NCI-H2227 (cell line): ENCODE measurements at regions not wholly inside any gene's neighbourhood (a gene's known extent, or its start where the extent isn't known, plus 50 kb on each side); places are given as distances from the start of the nearest gene placed in this dataset.

ENCODE experiments used
- DNase-seq: peaks from one replicate; lab custom pipeline; 2025; ENCODE audit not compliant: unreplicated experiment; lab: John Stamatoyannopoulos, UW

DNA sequence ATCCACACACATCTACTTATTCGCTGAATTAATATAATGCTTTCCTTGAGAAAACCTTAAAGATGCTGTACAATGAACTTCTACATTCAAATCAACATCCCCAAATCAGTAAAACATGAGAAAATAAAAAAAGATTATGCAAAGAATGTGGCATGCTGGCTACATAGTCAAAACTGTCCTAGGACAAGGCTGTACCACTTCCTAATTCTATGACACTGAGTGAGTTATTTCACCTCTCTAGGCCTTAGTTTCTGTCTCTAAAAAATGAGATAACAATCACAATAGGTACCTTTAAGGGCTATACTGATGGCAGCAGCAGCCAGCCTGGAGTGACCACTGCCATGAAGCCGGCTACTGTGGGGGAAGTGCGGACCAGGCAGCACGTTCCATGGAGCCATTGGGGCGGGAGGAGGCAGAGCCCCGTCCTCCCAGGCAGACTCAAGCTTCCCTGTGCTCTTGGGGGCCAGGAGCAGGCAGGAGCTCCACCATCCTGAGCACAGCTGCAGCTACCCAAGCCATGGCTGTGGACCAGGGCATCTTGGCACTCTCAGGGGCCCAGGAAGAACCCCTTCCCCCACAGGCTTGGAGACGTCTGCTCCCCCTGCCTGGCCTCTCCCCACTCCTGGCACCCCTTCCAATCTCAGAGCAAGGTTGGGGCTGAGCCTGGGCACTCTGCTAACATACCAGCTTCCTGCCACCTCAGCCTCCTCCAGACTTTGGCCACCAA, 110.2 kb downstream of the ELAPOR2 start:
- DNase-seq: no peak

DNA sequence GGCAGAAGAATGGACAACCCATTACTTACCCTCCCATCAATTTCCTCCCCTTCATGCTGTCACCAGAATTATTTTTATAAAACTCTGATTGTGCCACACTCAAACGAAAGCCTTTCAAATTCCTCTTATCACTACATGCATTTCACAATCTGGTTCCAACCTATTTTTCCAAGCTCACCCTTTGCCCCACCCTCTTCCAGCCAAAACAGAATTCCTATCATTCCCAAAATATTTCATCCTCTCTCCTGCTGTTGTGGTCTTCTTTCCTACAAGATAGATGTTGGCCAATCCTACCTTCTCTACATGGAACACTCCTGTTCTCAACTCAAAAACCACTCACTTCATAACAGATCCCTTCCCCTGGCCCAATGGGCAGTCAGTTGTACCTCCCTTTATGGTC, 111.5 kb downstream of the ELAPOR2 start:
- DNase-seq: no peak

DNA sequence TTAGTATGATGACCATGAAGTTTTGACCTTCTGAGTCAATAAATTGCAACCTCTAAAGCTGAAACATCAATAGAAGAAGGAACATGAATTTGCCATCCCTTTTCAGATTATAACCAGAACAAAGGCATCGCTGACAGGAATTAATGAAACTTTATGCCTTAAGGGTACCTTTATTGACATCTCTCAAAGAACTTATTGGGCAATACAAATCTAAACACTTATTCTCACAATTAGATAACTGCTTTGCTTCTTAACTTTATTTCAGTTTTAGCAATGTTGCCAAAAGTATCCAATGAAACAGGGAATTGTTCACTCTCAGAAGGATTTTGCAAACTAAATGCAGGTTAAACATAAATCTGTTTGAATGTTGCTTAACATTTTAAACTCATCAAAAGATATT, 116.0 kb downstream of the ELAPOR2 start:
- DNase-seq: no peak

DNA sequence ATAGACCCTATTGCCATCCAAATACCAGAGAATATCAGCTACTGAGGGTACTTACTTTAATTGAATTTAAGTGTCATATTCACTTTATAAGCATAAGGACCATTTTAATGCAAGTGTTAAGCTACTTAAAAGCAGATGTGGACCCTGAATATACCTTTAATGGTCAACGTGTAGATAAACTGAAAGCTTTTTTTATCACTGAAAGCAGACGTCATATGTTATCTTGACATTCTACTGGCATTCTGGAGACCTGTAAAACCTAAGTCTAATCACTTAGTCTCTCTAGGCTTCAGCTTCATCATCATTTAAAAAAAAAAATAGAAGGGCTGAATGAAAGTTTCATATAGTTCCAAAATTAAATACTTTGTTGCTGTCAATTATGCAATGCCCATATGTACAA, 116.5 kb downstream of the ELAPOR2 start:
- no peak for DNase-seq

DNA sequence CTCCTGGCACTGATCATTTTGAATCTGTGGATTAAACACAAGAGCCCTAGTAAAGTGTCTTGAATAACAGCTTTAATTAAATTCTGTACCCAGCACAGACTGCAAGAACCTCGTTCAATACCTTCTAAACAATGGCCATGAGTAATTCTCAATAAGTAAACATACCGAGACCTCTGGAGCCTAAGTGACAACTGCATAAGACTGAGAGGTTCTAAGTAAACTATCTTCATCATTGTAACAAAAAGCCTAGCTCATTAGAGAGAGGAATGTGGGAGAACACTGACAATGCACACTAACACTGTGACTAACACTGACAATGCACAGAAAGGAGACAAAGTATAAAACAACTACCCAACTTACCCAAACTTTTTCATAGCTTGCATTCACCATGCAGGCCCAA, 117.4 kb downstream of the ELAPOR2 start:
- DNase-seq: no peak

DNA sequence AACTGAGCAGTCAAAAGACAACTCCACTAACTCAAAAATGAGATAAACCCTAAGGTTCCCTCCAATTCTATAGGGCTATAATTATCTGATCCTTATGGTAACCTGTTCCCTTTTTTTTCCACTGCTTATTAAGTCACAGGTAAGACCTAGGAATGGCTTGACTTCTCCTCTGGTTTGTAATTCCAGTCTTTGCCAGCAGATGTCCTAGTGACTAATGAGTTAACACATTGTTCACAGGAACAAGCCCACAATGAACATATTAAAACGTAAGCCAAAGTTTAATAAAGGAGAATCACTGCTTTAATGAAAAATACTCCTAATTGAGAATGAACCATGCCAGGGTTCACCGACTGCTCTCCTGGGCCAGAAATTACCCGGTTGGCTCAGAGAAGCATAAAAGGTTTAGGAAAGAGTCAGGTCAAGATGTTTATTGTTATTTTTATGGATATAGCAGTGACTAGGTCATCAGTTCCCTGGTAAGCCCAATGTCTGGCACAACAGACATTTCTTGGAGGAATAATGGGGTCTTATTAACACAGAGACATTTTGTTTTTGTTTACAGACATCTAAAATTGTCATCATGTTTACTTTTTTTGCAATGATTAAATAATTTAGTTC, 120.1 kb downstream of the ELAPOR2 start:
- peak; percentile 84 for DNase-seq

DNA sequence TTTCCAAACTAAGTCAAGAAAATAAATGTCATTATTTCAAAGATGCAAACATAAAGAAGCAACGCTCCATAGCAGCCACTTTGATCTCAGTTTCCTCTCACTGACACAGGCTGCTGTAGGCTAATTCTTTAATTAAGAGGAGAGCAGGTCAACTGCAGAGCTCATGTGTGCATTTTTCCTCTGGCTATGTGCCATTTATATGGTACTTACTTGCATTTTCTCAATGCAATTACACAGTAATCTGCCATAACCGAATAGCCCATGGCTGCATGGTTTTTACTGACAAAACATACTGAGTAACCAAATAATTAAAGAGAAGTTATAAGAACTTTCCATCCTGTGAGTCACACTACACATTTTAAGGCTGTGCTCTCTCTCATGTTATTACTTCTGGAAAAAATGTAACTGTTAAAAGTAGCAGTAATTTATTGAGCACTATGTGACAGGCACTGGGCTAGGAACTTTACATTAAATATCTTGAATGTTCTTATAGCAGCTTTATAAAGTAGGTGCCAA, 122.0 kb downstream of the ELAPOR2 start:
- DNase-seq: no peak

DNA sequence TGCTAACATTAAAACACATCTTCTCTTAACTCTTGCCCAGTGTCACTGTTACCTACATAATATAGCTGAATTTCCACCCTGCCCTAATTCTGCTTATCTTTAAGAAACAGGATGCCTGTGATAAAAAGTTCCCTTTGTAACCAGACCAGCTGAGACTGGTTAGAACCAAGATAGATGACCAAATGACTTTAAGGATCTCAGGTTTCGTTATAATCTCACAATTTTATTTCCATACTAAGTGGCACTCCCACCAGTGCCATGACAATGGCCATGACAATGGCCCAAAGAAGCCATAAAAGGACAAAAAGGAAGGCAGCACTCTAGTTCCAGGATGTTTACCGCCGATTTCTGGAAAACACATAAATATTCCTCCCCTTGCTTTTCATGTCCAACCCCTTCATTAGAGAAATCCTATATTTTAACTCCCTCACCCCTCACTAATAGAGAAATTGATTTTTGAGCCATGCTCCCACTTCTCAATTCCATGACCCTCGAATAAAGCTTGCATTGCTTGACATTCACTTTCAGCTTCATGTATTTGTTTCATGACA, 126.1 kb downstream of the ELAPOR2 start:
- no peak for DNase-seq

DNA sequence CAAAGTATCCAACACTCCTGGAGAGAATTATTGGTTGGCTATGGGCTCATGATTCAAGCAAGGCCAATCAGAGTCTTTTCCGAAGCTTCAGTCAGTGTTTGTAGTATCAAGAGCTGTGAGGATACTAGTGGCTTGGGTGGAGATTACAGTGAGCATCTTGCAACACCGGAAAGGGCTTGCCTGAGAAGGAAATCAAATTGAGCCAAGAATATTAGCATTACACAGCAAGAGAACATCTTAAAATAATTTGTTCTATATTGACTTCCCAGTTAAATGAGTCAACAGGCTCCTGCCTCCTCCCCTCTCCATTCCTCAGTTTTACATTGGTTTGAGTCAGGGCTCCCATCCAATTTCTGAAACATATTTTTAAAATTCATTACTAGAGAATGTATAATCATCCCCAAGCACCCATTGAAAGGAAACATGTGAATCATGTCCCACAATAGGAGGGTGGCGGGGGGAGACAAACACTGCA, 127.4 kb downstream of the ELAPOR2 start:
- DNase-seq: no peak

DNA sequence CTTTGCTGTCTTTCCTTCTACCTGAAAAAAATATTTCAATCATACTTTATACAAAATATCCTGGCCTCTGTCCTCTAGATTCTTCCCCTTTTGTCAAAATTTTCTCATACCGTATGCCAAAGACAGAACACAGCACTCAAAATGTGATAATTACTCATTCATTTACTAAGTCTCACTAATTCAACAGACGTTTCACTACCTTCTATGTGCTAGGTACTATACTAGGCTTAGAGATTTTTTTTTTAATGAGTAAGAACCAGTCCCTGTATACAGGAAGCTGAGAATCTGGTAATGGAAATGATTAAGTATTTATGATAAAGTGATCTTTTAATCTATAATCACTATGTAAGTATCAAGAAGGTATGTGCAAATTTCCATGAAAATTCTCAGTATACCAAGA, 128.0 kb downstream of the ELAPOR2 start:
- DNase-seq: no peak

DNA sequence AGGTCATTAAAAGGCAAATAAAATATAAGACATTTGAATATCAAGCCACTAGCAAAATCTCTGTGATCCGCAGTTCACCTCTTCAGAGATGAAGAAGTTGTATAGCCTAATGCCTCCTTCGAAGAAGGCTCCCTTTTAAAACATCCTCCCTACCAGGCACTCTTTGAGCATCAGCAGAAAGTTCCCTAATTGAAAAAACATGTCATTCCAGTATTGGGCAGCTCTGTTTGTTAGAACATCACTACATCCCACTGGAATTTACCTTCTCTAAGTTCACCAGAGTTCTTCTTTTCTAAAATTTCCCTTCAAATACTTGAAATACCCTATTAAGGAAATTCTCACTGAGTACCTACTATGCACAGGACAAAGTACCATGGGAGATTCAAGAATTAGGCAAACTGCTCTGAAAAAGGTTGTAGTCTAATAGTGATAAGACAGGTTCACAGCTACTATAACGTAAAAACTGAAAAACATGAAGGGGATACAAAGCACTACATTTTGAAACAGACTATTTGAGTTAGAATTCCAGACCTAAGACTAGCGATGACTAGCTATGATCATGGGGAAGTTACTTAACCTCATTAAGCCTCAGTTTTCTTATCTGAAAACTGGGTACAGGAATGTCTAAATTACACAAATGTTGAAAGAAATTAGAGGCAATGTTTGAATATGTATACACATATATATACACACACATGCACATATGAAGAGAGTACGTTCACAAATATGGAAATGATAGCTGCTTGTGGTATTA, 128.7 kb downstream of the ELAPOR2 start:
- DNase-seq: no peak

DNA sequence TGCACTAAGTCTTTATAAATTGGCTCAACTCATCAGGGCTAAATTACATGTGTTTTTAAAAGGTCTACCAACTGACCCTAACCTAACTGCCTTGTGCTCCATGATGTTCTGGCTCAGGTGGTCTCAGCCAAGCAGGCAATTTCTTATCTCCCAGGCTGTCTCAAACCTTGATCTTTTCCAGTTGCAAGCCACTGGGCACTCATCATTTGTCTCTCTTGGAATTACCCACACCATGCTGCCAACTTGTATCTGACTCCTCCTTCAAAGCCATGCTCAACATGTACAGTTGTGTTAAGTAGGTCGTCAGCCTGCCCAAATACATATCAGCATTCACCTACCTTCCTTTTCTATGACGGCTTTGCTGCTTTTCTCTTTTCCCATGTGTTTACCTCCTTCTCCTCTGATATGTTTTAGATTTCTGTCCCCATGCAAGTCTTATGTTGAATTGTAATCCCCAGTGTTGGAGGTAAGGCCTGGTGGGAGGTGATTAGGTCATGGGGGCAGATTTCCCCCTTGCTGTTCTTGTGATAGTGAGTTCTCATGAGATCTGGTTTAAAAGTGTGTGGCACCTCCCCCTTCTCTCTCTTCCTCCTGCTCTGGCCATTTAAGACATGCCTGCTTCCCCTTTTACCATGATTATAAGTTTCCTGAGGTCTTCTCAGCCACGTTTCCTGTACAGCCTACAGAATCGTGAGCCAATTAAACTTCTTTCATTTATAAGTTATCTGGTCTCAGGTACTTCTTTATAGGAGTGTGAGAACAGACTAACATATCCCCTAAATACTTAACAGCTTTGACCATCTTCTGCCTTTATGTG, 130.0 kb downstream of the ELAPOR2 start:
- DNase-seq: peak; percentile 25

DNA sequence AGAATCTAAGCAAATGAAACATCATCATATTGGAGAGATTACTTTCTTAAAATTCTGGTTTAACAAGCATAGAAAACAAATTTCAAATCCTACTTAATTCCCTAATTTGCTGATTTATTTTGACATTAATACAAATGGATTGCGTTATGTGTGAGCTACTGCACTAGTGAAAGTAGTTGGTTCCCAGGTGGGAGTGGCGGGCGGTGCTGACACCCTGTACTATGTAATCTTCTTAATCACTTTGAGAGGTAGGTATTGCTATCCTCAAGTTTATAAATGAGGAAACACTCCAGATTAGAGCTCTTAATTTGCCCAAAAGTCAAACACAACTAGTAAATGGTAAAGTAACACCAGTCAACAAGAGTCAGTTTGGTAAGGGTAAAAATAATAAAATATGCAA, 131.1 kb downstream of the ELAPOR2 start:
- no peak for DNase-seq

DNA sequence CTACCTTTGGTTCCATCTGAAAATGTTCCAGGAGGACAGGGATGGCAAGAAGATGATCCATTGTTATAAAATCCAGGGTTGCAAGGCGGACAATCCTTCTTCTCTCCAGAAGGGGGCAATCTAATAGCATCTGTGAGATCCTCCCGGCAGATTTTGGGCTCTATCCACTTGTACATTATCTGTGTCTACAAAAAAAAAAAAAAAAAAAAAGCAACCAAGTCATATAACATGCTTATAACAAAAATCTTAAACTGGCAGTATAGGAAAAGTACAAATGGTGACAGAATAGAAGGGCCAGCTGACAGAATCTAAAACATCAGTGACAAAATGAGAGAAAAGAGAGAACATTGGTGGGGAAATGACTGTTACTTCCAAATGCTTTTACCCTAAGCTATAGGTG, 132.7 kb downstream of the ELAPOR2 start:
- DNase-seq: peak; percentile 65

DNA sequence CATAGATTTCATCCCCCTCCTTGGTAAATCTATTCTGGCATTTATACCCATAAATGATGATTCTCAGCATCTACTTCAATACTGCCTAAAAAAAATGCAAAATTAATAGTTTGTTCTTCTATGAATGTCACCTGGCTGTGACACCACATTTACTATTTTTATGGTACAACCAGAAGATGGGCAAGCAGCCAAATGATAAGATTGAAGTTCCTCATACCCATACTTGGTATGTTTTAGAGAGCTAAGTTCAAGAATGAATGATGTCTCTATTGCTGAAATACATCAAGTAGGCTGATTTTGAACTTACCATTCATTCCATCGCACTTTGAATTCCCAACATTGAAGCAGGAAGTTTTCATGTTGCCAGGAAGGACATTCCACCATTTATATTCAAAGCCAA, 134.2 kb downstream of the ELAPOR2 start:
- DNase-seq: no peak

DNA sequence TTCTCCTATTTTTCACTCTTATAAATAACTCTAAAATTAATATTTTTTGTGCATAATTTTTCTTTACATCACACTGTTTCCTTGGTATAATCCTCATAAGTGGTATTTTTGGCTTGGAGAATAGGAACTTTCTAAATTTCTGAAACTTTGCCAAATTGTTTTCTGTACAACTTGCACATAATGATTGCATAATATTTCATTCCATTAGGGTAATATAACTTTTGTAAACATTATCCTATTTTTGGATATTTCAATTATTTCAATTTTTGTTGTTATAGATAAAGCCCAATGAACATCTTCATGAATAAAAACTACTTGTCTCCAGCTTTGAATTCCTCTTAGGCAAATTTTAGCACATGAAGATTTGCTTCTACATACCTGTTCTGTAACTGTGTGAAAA, 135.9 kb downstream of the ELAPOR2 start:
- no peak for DNase-seq

DNA sequence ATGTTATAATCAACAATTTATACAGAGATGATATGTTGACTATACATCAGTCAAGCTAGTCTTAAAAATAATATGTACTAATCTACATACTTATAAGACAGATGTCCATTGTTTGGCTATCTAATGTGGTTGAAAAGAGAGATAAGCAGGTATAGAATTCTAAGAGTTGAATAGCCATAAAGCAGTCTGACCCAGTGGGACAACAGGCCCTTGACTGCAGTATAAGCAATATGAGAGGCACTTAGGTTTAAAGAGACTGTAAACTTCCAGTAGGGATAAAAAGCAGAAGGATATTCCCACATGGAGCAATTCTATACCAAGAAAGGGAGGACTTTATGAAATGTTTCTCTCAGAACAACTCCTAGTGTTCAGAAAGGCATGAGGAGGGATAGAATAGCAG, 139.3 kb downstream of the ELAPOR2 start:
- no peak for DNase-seq

DNA sequence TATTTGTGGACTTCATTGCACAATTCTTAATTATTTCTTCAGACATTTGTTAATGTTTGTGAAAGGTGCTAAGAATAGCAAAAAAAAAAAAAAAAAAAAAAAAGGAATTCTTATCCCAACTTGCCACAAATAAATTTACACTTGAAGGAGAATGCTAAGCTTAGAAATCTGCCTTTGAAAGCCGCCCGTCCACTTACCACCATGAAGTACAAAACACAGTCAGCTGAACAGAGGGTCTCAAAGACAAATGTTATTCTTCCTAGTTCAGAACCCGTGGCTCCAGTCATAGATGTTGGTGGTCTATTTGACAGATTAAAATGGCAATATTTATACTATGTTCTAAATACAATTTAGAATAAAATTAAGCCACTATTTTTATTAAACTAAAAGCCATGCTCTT, 141.2 kb downstream of the ELAPOR2 start:
- no peak for DNase-seq

DNA sequence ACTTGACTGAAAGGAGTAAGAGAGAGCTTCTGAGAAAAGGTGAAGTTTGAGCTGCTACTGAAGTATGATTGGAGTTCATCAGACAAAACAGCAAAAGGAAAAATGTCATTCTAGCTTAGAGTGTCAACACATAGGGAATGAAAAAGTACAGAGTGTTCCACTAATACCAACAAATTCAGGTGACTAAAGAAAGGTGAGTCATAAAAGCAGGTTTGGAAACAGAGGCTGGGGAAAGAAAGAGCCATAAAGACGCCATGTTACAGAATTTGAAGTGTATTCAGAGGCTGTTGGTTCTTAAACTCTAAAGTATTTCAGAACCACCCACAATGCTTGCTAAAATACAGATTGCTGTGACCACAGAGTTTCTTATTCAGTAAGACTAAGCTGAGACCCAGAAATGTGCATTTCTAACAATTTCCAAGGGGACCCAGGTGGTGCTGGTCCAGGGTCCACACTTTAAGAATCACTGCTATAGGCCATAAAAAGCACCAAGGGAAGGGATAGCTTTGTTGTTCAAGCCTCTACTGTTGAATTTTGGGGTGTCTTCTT, 143.1 kb downstream of the ELAPOR2 start:
- no peak for DNase-seq

DNA sequence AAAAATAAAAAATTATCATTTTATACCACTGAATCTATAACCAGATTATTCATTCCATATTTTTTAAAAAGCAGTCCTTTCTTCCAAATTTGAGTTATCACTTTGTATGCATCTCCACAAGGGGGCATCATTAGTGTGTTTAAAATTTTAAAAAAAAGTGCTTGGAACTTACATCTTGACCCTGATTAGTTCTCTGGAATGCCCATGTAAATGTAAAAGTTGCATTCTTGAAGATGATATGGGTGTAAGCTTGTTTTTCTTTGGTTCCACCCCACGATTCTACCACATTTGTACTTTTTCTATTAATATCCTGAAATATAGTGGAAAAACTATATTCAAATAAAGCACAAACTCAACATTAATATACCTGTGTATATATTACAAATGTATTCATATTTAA, 144.9 kb downstream of the ELAPOR2 start:
- DNase-seq: peak; percentile 22
